ENCODE measurements at regions not wholly inside any gene's neighbourhood (a gene's known extent, or its start where the extent isn't known, plus 50 kb on each side); places are given as distances from the start of the nearest gene placed in this dataset.

- no peak overlapping the region for H3K27ac ChIP-seq (replicated peaks)
- no peak for TF ChIP-seq REST (IDR thresholded peaks at IDR 0.05; ENCODE audit: insufficient replicate concordance, low read depth)
- TF ChIP-seq GABPA (IDR thresholded peaks at IDR 0.05; ENCODE audit: low read depth), result no peak
- TF ChIP-seq POLR2AphosphoS5 (IDR thresholded peaks at IDR 0.05; ENCODE audit: low read depth), result no peak
- TF ChIP-seq CTCF (IDR thresholded peaks at IDR 0.05; ENCODE audit: insufficient read depth, low read length), result no peak
- no peak for TF ChIP-seq SPI1 (IDR thresholded peaks at IDR 0.05; ENCODE audit: borderline replicate concordance, low read depth)
- H3K4me3 ChIP-seq (replicated peaks; ENCODE audit: insufficient read depth, low read length), result no peak overlapping the region
- H3K27me3 ChIP-seq (ENCODE audit: insufficient read depth, poor library complexity, severe bottlenecking), result no peaks in the 10 kb centered on the region
- DNase-seq (ENCODE audit: low read depth in 1 of 2, low spot score in 1 of 2), result no peak
These were observed 96.8 kb upstream of the BCAR3 start for GRCh38 chr1:93778457-93778856.

GRCh38 chr1:93777255-93777654 lies 95.6 kb upstream of the BCAR3 start:
- TF ChIP-seq SPI1 (IDR thresholded peaks at IDR 0.05; ENCODE audit: borderline replicate concordance, low read depth), result no peak
- TF ChIP-seq GABPA (IDR thresholded peaks at IDR 0.05; ENCODE audit: low read depth), result no peak
- TF ChIP-seq REST (IDR thresholded peaks at IDR 0.05; ENCODE audit: insufficient replicate concordance, low read depth), result no peak
- TF ChIP-seq POLR2AphosphoS5 (IDR thresholded peaks at IDR 0.05; ENCODE audit: low read depth), result no peak
- TF ChIP-seq CTCF (IDR thresholded peaks at IDR 0.05; ENCODE audit: insufficient read depth, low read length), result no peak
- DNase-seq (ENCODE audit: low read depth in 1 of 2, low spot score in 1 of 2), result no peak
- Histone ChIP-seq H3K4me3 (replicated peaks; ENCODE audit: insufficient read depth, low read length) (no peak overlapping the region), H3K27me3 (ENCODE audit: insufficient read depth, poor library complexity, severe bottlenecking) (no peaks in the 10 kb centered on the region), H3K27ac (replicated peaks) (no peak overlapping the region)

- Histone ChIP-seq H3K27me3 (ENCODE audit: insufficient read depth, poor library complexity, severe bottlenecking) (no peaks in the 10 kb centered on the region), H3K27ac (replicated peaks) (no peak overlapping the region), H3K4me3 (replicated peaks; ENCODE audit: insufficient read depth, low read length) (no peak overlapping the region)
- no peak for DNase-seq (ENCODE audit: low read depth in 1 of 2, low spot score in 1 of 2)
- TF ChIP-seq SPI1 (IDR thresholded peaks at IDR 0.05; ENCODE audit: borderline replicate concordance, low read depth), result no peak
- no peak for TF ChIP-seq CTCF (IDR thresholded peaks at IDR 0.05; ENCODE audit: insufficient read depth, low read length)
- no peak for TF ChIP-seq REST (IDR thresholded peaks at IDR 0.05; ENCODE audit: insufficient replicate concordance, low read depth)
- TF ChIP-seq POLR2AphosphoS5 (IDR thresholded peaks at IDR 0.05; ENCODE audit: low read depth), result no peak
- TF ChIP-seq GABPA (IDR thresholded peaks at IDR 0.05; ENCODE audit: low read depth), result no peak
These were observed 95.1 kb upstream of the BCAR3 start for GRCh38 chr1:93776728-93777127.
